ENCODE measurements at regions not wholly inside any gene's neighbourhood (a gene's known extent, or its start where the extent isn't known, plus 50 kb on each side); places are given as distances from the start of the nearest gene placed in this dataset.

GRCh38 chr13:105167385-105167784 lies 1368.1 kb downstream of the EFNB2 start:
- DNase-seq = no peak
- intact Hi-C loops (cut with DNase I) = no loop called here

- no peak for DNase-seq
- intact Hi-C loops (cut with DNase I) = no loop called here
Observed at GRCh38 chr13:105165449-105166125, 1369.9 kb downstream of the EFNB2 start.

- intact Hi-C loops (cut with DNase I) = no loop called here
Observed at GRCh38 chr13:105159841-105160240, 1375.6 kb downstream of the EFNB2 start.

GRCh38 chr13:105153611-105154010 lies 1381.9 kb downstream of the EFNB2 start:
- intact Hi-C loops (cut with DNase I) = no loop called here
- DNase-seq = no peak

More at GRCh38 chr13:105159841-105160240, 1375.6 kb downstream of the EFNB2 start:
- no peak for DNase-seq

GRCh38 chr13:105151639-105152038 lies 1383.8 kb downstream of the EFNB2 start:
- no peak for DNase-seq
- intact Hi-C loops (cut with DNase I) = no loop called here

GRCh38 chr13:105147461-105147860 lies 1388.0 kb downstream of the EFNB2 start:
- intact Hi-C loops (cut with DNase I) = no loop called here
- no peak for DNase-seq

- intact Hi-C loops (cut with DNase I) = no loop called here
- DNase-seq = peak in 19 of 42 donors; percentile 15 to 64 (median 29)
Observed at GRCh38 chr13:105144936-105145335, 1390.5 kb downstream of the EFNB2 start.

- no peak for DNase-seq
- intact Hi-C loops (cut with DNase I) = no loop called here
Observed at GRCh38 chr13:105144020-105144419, 1391.4 kb downstream of the EFNB2 start.

GRCh38 chr13:105142556-105142955 lies 1392.9 kb downstream of the EFNB2 start:
- intact Hi-C loops (cut with DNase I) = no loop called here
- no peak for DNase-seq

- intact Hi-C loops (cut with DNase I) = no loop called here
- DNase-seq = peak in 39 of 42 donors; percentile 4 to 62 (median 27)
Observed at GRCh38 chr13:105139380-105140285, 1395.8 kb downstream of the EFNB2 start.

- intact Hi-C loops (cut with DNase I) = no loop called here
Observed at GRCh38 chr13:105139048-105139379, 1396.4 kb downstream of the EFNB2 start.

GRCh38 chr13:105135852-105136615 lies 1399.4 kb downstream of the EFNB2 start:
- intact Hi-C loops (cut with DNase I) = no loop called here
- DNase-seq = no peak

More at GRCh38 chr13:105139048-105139379, 1396.4 kb downstream of the EFNB2 start:
- no peak for DNase-seq

- intact Hi-C loops (cut with DNase I) = no loop called here
- DNase-seq = no peak
Observed at GRCh38 chr13:105127732-105128131, 1407.7 kb downstream of the EFNB2 start.

- DNase-seq = no peak
- intact Hi-C loops (cut with DNase I) = no loop called here
Observed at GRCh38 chr13:105121221-105121620, 1414.2 kb downstream of the EFNB2 start.

- intact Hi-C loops (cut with DNase I) = no loop called here
- DNase-seq = no peak
Observed at GRCh38 chr13:105118426-105118985, 1417.0 kb downstream of the EFNB2 start.

- no peak for DNase-seq
- intact Hi-C loops (cut with DNase I) = no loop called here
Observed at GRCh38 chr13:105116966-105117365, 1418.5 kb downstream of the EFNB2 start.

- intact Hi-C loops (cut with DNase I) = no loop called here
- DNase-seq = no peak
Observed at GRCh38 chr13:105112561-105112960, 1422.9 kb downstream of the EFNB2 start.

- intact Hi-C loops (cut with DNase I) = no loop called here
- DNase-seq = no peak
Observed at GRCh38 chr13:105107781-105108180, 1427.7 kb downstream of the EFNB2 start.

GRCh38 chr13:105105471-105105870 lies 1430.0 kb downstream of the EFNB2 start:
- no peak for DNase-seq
- intact Hi-C loops (cut with DNase I) = no loop called here
